SK-N-SH treated with all-trans-retinoic acid at 6 μM for 48 hours (cell line): ENCODE measurements at regions not wholly inside any gene's neighbourhood (a gene's known extent, or its start where the extent isn't known, plus 50 kb on each side); places are given as distances from the start of the nearest gene placed in this dataset.
"Not testable (repeated sequence)": the region's sequence is repeated elsewhere in the genome, so short reads cannot be mapped to it uniquely, and the experiment has no call there.

ENCODE experiments used
- ATAC-seq: fragments of 200-7000 bp; cut with Tn5 transposase; 3 replicates; pipeline ENCODE4 v1.9.1; 2020; ENCODE audit warnings: mild to moderate bottlenecking, moderate library complexity
- BACH2 ChIP-seq: fragments of 250-450 bp; sonication (Bioruptor Pico); IDR thresholded peaks from 2 replicates; pipeline ENCODE4 v1.9.0; 2021; ENCODE audit warnings: mild to moderate bottlenecking, borderline replicate concordance
- CREB5 ChIP-seq: fragments of 250-450 bp; sonication (Bioruptor Pico); IDR thresholded peaks from 2 replicates; pipeline ENCODE4 v1.5.1; 2020; ENCODE audit warnings: low read depth, mild to moderate bottlenecking, moderate library complexity
- CSRNP3 ChIP-seq: fragments of 250-450 bp; sonication (Bioruptor Pico); IDR thresholded peaks from 2 replicates; pipeline ENCODE4 v1.5.1; 2021; ENCODE audit warnings: mild to moderate bottlenecking, moderate library complexity
- ESRRG ChIP-seq: fragments of 250-450 bp; sonication (Bioruptor Pico); IDR thresholded peaks from 2 replicates; pipeline ENCODE4 v1.6.1; 2021; ENCODE audit warnings: mild to moderate bottlenecking
- GLIS3 ChIP-seq: fragments of 250-450 bp; sonication (Bioruptor Pico); IDR thresholded peaks from 2 replicates; pipeline ENCODE4 v1.5.0; 2020; ENCODE audit warnings: mild to moderate bottlenecking, moderate library complexity
- ISL1 ChIP-seq: fragments of 250-450 bp; sonication (Bioruptor Pico); IDR thresholded peaks from 2 replicates; pipeline ENCODE4 v2.1.2; 2022; ENCODE audit warnings: mild to moderate bottlenecking, moderate library complexity
- PATZ1 ChIP-seq: fragments of 250-450 bp; sonication (Bioruptor Pico); IDR thresholded peaks from 2 replicates; pipeline ENCODE4 v1.8.0; 2020; ENCODE audit warnings: mild to moderate bottlenecking, moderate library complexity, borderline replicate concordance
- POU6F1 ChIP-seq: fragments of 250-450 bp; sonication (Bioruptor Pico); IDR thresholded peaks from 2 replicates; pipeline ENCODE4 v1.8.0; 2021; ENCODE audit warnings: low read depth, mild to moderate bottlenecking, moderate library complexity, borderline replicate concordance
- RARB ChIP-seq: fragments of 250-450 bp; sonication (Bioruptor Pico); IDR thresholded peaks from 2 replicates; pipeline ENCODE4 v1.8.0; 2021; ENCODE audit warnings: mild to moderate bottlenecking, moderate library complexity
- TOX ChIP-seq: fragments of 250-450 bp; sonication (Bioruptor Pico); IDR thresholded peaks from 2 replicates; pipeline ENCODE4 v1.8.0; 2021; ENCODE audit warnings: mild to moderate bottlenecking, moderate library complexity, borderline replicate concordance
- TSHZ2 ChIP-seq: fragments of 250-450 bp; sonication (Bioruptor Pico); IDR thresholded peaks from 2 replicates; pipeline ENCODE4 v1.5.0; 2020; ENCODE audit warnings: mild to moderate bottlenecking, moderate library complexity
- ZC3H10 ChIP-seq: fragments of 250-450 bp; sonication (Bioruptor Pico); IDR thresholded peaks from 2 replicates; pipeline ENCODE4 v1.5.1; 2021; ENCODE audit warnings: mild to moderate bottlenecking, moderate library complexity
- ZFP3 ChIP-seq: fragments of 250-450 bp; sonication (Bioruptor Pico); IDR thresholded peaks from 2 replicates; pipeline ENCODE4 v1.5.0; 2020; ENCODE audit warnings: mild to moderate bottlenecking, moderate library complexity
- ZFP30 ChIP-seq: fragments of 450-650 bp; formaldehyde crosslinking; IDR thresholded peaks from 2 replicates; pipeline ENCODE4 v1.5.0; 2022; ENCODE audit warnings: mild to moderate bottlenecking, moderate library complexity
- ZNF70 ChIP-seq: fragments of 450-650 bp; formaldehyde crosslinking; IDR thresholded peaks from 2 replicates; pipeline ENCODE4 v1.5.0; 2020; ENCODE audit warnings: mild to moderate bottlenecking, moderate library complexity
- ZNF8 ChIP-seq: fragments of 450-650 bp; formaldehyde crosslinking; IDR thresholded peaks from 2 replicates; pipeline ENCODE4 v1.5.0; 2020; ENCODE audit warnings: mild to moderate bottlenecking, moderate library complexity

GRCh38 chr10:131363416-131363815 lies 51.9 kb upstream of the TCERG1L start:
- no peak for ATAC-seq
- TF ChIP-seq BACH2: no peak

GRCh38 chr10:131371571-131371970 lies 60.0 kb upstream of the TCERG1L start:
- TF ChIP-seq ZNF8 (CRISPR knock-in tag) (no peak), RARB (no peak), GLIS3 (CRISPR knock-in tag) (no peak)
- ATAC-seq: no peak

- ATAC-seq: no peak
- TF ChIP-seq ISL1 (CRISPR knock-in tag) (no peak), ESRRG (no peak), CREB5 (CRISPR knock-in tag) (no peak), TOX (CRISPR knock-in tag) (no peak)
Observed at GRCh38 chr10:131381576-131381975, 70.1 kb upstream of the TCERG1L start.

GRCh38 chr10:131385161-131385872 lies 73.8 kb upstream of the TCERG1L start:
- ATAC-seq: not testable (repeated sequence)

- TF ChIP-seq TOX (CRISPR knock-in tag): no peak
- no peak for ATAC-seq
Observed at GRCh38 chr10:131387018-131387529, 75.6 kb upstream of the TCERG1L start.

- no peak for ATAC-seq
- TF ChIP-seq TOX (CRISPR knock-in tag): no peak
- no peak for TF ChIP-seq TSHZ2
- no peak for TF ChIP-seq PATZ1 (CRISPR knock-in tag)
- no peak for TF ChIP-seq CSRNP3
- TF ChIP-seq ZC3H10 (CRISPR knock-in tag): no peak
- no peak for TF ChIP-seq ZFP30
Observed at GRCh38 chr10:131391936-131392335, 80.4 kb upstream of the TCERG1L start.

- TF ChIP-seq CREB5 (CRISPR knock-in tag): no peak
- TF ChIP-seq POU6F1 (CRISPR knock-in tag): no peak
- no peak for TF ChIP-seq ZNF70 (CRISPR knock-in tag)
- TF ChIP-seq ZFP3 (CRISPR knock-in tag): no peak
- TF ChIP-seq RARB: no peak
- no peak for TF ChIP-seq ZFP30
- no peak for TF ChIP-seq CSRNP3
- TF ChIP-seq BACH2: no peak
- no peak for ATAC-seq
Observed at GRCh38 chr10:131396121-131397050, 84.9 kb upstream of the TCERG1L start.
